Endometrial microvascular endothelial cells (primary cell): ENCODE measurements at regions not wholly inside any gene's neighbourhood (a gene's known extent, or its start where the extent isn't known, plus 50 kb on each side); places are given as distances from the start of the nearest gene placed in this dataset.

ENCODE experiments used
- in situ Hi-C: cut with HindIII; loops from 2 replicates; pipeline ENCODE4 v1.10.0; 2017; ENCODE audit warnings: low sequenced_read_pairs, low pct_unique_long_range_greater_than_20kb; ENCODE audit errors: inconsistent ontology term

DNA sequence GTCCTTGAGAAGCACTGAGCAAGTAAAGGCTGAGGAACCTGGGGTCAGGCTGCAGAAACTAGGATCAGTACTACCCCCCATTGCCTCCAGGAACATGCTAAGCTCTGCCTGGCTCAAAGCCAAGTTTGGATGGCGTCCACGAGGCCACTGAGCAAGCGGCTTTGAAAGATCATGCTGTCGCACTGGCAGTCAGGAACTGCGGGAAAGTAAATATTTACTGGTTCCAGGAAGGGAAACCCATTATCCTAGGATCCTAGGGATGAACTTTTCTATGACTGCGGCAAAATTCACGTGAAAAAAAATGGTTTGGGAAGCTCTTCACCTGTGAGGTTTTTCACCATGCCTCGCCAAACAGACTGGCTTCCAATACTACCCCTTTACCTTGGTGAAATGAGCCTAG is 75.3 kb upstream of the PJA2 start:
- in situ Hi-C loops: no loop called here

DNA sequence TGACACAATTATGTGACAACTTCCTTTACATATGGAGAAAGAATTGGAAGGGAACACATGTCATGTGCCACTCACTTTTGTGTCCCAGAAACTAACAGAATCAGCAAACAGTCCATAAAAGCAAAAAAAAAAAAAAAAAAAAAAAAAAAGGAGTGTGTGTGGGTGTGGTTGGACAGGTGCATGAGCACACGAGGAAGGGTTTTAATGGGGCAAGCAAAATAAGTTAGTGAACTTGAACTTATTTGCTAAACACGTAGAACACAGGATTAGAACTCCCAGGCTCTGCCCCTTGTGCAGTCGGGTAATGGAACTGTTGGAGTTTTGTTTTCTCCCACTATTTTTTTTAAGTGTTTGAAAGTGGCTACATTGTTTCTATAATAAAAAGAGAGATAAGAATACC is 74.8 kb upstream of the PJA2 start:
- in situ Hi-C loops: no loop called here

DNA sequence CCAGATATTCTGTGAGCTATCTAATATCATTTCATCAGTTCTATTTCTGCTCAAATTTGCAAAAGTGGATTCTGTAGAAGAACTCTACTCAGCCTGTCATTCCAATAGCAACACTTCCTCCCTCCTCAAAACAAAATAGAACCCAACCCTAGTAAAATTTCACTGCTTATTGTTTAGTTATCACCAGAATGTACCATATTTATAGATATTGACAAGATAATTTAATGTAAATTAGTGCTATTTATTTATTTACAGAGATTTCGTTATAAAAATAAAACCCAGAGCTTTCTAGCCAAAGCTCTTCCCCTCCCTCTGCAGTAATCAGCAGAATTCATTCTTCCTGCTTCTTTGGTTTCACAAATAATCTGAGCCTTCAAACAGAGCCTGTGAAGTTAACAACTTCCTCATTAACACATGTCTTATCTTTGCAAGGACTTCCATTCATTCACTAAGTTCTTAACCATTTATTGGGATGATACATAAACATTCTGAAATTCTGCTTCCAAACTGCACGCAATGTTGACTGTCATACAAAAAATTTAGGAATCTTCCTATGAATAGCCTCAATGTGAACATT is 73.7 kb upstream of the PJA2 start:
- in situ Hi-C loops: no loop called here

DNA sequence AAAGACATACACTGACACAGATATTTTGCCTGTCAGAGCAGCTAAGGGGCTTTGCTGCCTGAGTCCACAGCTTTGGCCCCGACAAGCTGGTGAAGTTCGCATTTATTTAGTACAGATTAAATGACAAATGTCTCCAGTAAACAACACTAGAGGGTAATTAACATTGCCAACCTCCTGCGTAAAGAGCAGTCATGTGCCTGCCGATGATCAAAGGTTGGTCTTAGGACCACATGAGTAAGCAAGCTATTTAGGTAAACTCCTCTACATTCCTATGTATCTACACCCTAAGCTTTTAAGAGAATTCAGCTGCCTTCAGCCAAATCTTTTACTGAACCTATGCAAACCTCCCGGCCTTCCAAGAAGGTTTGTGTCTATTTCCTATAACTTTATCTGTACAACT is 73.0 kb upstream of the PJA2 start:
- in situ Hi-C loops: no loop called here

DNA sequence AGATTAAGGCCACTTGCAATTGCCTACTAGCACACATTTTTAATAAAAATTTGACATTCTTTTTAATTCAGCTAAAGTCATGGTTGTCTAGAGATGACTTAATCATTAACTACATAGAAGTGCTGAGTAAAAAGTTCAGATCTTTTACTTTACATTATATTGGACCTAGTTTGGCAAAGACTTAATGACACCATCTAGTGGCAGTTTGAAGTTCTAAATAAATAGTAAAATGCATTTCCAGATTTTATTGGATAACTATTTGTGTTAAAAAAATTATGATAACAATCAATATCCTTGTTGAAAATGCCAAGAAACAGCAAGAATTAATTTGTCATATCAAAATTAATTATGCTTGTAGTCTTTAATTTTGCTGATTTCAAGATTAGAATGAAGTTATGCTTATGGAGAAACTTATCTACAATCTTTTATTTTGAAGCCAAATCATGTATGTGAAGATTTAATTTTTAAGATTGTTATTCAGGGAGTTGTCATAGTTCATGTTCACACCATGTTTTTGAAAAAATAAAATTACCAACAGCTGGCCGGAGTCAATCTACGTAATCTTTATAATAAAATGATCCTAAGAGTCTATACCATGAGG is 69.6 kb upstream of the PJA2 start:
- in situ Hi-C loops: no loop called here

DNA sequence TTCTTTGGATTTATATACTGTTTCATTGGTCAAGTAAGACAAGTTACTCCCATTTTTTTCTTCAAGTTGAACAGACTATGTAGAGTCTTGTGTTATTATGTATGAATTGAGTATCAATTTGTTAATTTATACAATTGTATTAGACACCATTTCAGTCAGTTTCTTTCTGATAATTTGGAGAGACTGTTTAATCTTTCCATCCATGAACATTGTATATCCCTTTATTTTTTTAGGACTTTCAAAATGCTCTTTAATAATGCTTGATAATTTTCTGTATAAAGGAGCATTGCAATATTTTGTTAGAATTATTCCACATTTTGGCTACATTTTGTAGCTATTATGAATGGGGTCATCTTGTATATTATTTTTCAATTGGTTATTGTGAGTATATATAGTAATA is 69.1 kb upstream of the PJA2 start:
- in situ Hi-C loops: no loop called here

DNA sequence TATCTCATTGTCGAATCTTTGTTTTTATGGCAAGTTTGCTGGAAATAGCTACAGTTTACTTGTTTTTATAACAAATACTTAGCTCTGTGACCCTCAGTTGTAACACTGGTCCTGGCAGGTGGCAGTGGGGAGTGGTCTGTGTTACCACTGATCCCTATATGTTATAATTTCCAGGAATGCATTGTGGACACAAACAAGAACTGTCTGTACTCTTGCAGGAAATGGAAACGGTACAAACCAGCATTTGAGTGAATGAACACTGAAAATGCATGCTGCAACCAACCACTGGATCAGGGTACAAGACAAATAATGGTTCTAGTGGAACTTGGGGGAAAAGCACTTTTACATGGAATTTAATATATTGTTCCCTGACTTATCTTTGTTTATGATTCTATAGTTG is 66.5 kb upstream of the PJA2 start:
- in situ Hi-C loops: no loop called here

DNA sequence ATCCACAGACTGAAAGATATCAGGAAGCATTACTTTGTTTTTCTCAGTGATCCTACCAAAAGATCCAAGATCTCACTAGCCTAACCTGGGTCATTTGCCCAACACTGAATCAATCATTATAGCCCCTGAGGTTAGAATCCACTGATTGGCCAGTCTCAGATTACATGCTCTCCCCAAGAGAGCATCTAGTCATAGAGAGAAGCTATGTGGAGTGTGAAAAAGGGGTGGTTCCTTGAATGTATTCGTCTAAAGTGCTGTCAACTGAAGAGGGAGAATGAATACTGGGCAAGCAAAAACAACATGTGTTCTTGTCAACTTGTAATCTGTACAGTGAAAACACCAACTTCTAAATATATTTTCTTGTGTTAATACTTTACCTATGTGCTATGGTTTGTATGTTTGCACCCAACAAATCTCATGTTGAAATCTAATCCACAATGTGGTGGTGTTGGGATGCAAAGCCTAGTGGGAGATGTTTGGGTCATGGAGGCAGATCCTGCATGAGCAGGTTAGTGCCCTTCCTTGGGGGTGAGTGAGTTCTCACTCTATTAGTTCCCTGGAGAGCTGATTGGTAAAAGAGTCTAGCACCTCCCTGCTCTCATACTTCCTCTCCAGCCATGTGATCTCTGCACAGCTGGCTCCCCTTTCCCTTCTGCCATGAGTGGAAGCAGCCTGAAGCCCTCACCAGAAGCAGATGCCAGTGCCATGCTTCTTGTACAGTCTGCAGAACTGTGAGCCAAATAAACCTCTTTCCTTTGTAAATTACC is 60.3 kb upstream of the PJA2 start:
- in situ Hi-C loops: loop anchor here (25.0 kb wide), 1 partner anchor 558 kb away; no protein-coding TSS in a partner anchor

DNA sequence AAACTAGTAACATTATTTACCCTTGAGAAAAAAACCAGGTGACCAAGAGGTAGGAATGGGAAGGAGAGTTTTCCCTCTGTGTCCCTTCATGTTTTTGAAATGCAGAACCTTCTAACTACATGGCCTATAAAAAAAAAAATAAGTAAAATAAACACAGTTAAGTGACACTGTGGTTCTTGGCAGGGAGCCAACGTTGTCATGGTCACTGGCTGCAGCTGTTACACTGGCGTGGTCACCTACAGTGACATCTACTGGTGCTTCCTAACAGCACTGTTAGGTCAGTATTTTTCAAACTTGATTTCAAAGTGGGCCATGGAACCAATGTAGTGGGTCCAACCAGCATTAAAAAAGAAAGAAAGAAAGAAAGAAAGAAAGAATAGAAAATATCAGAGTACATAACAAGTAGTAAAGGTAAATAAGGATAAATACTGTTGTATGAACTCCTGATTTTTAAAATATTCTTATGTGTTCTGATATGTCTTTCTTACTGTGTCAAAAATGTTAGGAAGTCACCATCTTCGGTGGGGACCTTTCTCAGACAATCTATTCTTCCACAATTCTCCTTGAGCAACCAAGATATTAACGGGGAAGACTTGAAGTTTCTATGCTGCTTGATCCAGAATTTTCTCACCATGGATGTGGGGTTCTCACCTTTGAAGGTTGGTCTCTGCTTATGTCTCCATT is 59.1 kb upstream of the PJA2 start:
- in situ Hi-C loops: loop anchor here (25.0 kb wide), 1 partner anchor 557 kb away; no protein-coding TSS in a partner anchor

DNA sequence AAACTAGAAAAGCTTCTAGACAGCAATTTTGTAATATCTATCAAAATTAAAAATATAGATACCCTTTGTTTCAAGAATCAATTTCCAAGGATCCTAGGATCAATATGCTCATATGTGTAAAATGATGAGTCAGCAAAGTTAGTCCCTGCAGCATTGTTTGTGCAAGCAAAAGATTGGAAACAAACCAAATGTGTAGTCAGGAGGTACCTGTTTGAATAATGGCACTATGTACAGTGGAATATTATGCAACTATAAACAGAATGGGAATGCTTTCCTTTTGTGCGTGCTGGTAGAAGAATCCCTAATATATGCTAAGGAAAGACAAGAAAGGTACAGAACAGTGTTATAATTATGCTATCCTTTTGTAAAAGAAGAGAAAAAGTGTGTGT is 58.5 kb upstream of the PJA2 start:
- in situ Hi-C loops: loop anchor here (25.0 kb wide), 1 partner anchor 556 kb away; no protein-coding TSS in a partner anchor

DNA sequence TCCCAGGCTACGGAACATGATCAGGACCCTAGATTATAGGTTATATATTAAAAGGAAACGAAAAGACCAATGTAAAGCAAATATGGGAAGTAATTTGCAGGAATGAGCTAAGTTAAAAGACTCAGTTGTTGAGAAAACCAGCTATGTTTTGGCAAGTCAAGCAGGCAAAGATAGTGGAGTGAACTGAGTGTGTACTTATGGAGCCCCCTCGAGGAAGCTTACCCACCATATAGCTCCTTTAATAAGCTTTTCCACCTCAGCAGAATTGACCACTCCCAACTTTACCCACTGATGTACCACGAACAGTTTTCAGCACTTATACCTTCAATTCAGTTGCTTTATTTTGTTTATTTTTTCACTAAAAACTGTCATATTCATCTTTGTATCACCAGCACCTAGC is 57.3 kb upstream of the PJA2 start:
- in situ Hi-C loops: loop anchor here (25.0 kb wide), 1 partner anchor 555 kb away; no protein-coding TSS in a partner anchor
